ENCODE measurements at regions not wholly inside any gene's neighbourhood (a gene's known extent, or its start where the extent isn't known, plus 50 kb on each side); places are given as distances from the start of the nearest gene placed in this dataset.

GRCh38 chr5:33310451-33310850, 130.3 kb upstream of the TARS1 start:
- TF ChIP-seq CTCF (IDR thresholded peaks at IDR 0.05), result no peak

GRCh38 chr5:33311893-33312292, 128.9 kb upstream of the TARS1 start:
- TF ChIP-seq CTCF (IDR thresholded peaks at IDR 0.05), result no peak

- TF ChIP-seq CTCF (IDR thresholded peaks at IDR 0.05), result no peak
Observed at GRCh38 chr5:33312571-33313549, 127.9 kb upstream of the TARS1 start.

- TF ChIP-seq CTCF (IDR thresholded peaks at IDR 0.05), result no peak
Observed at GRCh38 chr5:33315189-33315588, 125.6 kb upstream of the TARS1 start.

- no peak for TF ChIP-seq CTCF (IDR thresholded peaks at IDR 0.05)
Observed at GRCh38 chr5:33316773-33317172, 124.0 kb upstream of the TARS1 start.

- TF ChIP-seq CTCF (IDR thresholded peaks at IDR 0.05), result no peak
Observed at GRCh38 chr5:33317271-33317670, 123.5 kb upstream of the TARS1 start.

GRCh38 chr5:33319151-33319550, 121.6 kb upstream of the TARS1 start:
- no peak for TF ChIP-seq CTCF (IDR thresholded peaks at IDR 0.05)
